GM12892 (cell line): ENCODE measurements at regions not wholly inside any gene's neighbourhood (a gene's known extent, or its start where the extent isn't known, plus 50 kb on each side); places are given as distances from the start of the nearest gene placed in this dataset.

Experiments used
- POLR2A ChIP-seq: IDR thresholded peaks from 2 replicates; pipeline ENCODE4 v1.6.1; 2011; ENCODE audit warnings: low read depth, low read length, control low read depth
- POLR2AphosphoS5 ChIP-seq: IDR thresholded peaks from 2 replicates; pipeline ENCODE4 v1.6.1; 2011; ENCODE audit warnings: low read depth, low read length, control low read depth
- TAF1 ChIP-seq: IDR thresholded peaks from 2 replicates; pipeline ENCODE4 v1.6.1; 2011; ENCODE audit warnings: low read depth, mild to moderate bottlenecking, control low read depth, low read length, borderline replicate concordance

GRCh38 chr6:95723638-95724037 is 146.3 kb downstream of the MANEA start:
- no peak for TF ChIP-seq POLR2A
- no peak for TF ChIP-seq POLR2AphosphoS5
- no peak for TF ChIP-seq TAF1
